Non-pigmented ciliary epithelial cell (primary cell): ENCODE measurements at regions not wholly inside any gene's neighbourhood (a gene's known extent, or its start where the extent isn't known, plus 50 kb on each side); places are given as distances from the start of the nearest gene placed in this dataset.
"Not testable (repeated sequence)": the region's sequence is repeated elsewhere in the genome, so short reads cannot be mapped to it uniquely, and the experiment has no call there.

Experiments
- DNase-seq: peaks from one replicate; pipeline ENCODE4 v3.0.0-alpha.2; 2010; ENCODE audit warnings: low read depth

- DNase-seq: no peak
Observed at GRCh38 chr9:134530724-134531123, 110.9 kb upstream of the COL5A1 start.

GRCh38 chr9:134531220-134531970 lies 110.2 kb upstream of the COL5A1 start:
- no peak for DNase-seq

- DNase-seq: no peak
Observed at GRCh38 chr9:134532084-134532483, 109.5 kb upstream of the COL5A1 start.

DNA sequence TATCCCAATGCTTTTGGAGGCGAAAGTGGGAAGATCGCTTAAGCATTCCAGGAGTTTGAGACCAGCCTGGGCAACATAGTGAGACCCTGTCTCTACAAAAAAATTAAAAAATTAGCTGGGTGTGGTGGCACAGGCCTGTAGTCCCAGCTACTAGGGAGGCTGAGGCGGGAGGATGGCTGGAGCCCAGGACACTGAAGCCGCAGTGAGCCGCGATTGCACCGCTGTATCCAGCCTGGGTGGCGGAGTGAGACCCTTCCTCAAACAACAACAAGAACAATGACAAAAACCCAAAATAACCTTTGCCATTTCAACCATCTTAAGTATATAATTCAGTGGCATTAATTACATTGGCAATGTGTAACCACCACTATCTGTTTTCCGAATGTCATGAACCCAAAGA lies 108.9 kb upstream of the COL5A1 start:
- not testable (repeated sequence) for DNase-seq

DNA sequence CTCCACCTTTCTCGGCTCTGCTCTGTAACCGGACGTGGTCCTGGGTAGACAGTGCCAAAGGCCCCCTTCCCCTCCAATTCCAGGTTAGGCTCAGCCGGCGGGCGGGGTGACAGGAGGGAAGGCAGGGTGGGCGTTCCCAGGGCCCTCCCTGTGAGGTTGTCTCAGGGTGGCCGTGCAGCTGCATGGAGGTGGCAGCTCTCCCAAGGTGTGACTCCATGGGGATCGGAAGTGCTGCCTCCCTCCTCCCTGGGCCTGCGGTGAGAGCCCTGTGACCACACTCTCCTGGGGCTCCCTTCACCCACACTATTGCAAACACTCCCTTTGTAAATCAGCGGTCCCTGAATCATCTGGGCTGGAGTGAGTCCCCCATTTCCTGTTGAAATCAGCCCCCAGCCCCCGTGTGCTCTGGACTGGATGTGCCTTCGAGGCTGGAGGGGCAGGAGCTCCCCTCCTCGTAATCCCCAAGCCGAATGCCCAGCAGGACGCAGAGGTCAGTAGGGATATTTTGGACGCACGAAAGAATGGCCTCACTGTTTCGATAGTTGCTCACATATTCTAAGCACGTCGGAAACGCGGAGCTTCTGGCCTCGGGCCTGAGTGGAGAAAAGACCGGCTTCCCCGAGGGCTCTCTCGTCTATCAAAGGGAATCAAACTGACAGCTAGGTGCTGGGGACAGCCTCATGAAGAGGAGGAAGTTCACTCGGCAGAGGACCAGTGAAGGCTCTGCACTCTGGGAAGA lies 107.6 kb upstream of the COL5A1 start:
- no peak for DNase-seq

DNA sequence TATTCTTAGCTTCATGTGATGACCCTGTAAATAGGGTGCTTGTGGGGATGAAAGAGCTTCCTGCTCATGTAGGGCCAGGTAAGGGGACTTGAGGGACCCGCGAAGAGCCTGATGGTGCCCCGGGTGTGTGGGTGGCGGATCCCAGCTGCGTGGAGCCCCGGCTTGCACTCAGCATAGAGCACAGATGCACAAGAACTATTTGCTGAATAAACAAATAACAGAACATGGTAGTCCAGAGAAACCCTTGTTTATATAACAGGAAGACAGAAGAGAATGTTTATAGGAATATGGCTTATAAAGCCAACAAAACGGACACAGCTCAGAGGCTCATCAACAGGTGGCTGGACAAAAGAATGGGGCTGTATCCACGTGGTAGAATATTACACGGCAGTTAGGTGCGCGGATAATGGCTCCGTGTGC lies 106.9 kb upstream of the COL5A1 start:
- DNase-seq: no peak

GRCh38 chr9:134535171-134535570 lies 106.4 kb upstream of the COL5A1 start:
- no peak for DNase-seq

GRCh38 chr9:134536101-134536900 lies 105.3 kb upstream of the COL5A1 start:
- DNase-seq: no peak

GRCh38 chr9:134536931-134537330 lies 104.7 kb upstream of the COL5A1 start:
- no peak for DNase-seq

DNA sequence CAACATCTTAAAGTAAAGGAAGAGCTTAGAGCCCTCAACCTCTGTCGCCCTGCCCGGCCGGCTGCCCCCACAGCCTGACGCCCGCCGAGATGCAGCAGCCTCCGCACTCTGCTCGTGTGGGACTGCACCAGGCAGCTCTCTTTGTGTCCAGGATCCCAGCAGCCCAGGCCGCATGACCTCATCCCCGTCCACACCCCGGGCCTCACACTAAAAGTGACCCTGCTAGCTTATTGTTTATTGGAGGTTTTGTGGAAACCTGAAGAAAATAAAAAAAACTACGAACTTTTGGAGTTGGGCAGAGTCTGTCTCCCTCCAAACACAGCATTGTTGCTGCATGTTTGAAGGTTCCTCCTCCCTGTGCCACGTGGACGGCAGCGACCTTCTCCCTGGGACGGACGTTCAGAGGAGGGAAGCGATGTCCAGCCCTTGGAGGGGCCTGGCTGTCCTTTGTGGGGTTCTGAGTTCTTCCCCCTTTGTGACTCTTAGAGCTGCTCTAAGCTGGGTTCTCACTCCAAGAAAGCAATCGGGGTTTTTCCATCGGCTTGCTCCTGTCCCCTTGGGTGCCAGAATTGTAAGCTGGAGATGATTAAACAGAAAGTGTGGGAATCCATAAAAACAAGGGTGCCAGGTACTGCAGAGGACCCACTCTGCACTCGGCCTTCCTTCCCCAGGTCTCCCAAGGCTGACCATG lies 103.5 kb upstream of the COL5A1 start:
- DNase-seq: no peak

GRCh38 chr9:134538856-134539566 lies 102.6 kb upstream of the COL5A1 start:
- DNase-seq: no peak

DNA sequence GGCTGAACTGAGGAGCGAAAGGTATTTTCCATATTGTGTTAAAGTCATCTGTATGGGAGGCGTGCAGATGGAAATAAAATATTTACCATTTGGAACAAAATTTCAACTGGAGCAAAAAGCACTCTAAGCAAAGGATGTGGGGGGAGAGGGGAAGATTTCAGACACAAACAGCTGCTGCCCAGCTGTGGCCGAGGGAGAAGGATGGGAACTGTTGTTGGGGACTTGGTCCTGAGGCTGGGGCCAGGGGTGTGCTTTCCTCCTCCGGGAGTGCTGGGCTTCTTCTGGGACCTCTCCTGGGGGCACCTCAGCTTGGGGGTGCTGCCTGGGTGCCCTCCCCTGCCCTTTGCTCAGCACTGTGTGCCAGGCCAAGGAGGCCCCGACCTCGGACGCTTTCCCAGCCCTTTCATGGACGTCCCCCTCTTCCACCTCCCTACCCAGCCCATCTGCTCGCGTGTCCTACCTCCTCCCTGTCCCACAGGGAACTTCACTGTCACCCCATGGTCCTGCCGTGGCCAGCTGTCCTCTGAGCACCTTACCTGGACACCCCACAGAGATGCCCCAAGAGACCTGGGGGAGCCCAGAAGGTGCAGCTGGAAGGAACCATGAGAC lies 101.9 kb upstream of the COL5A1 start:
- no peak for DNase-seq

DNA sequence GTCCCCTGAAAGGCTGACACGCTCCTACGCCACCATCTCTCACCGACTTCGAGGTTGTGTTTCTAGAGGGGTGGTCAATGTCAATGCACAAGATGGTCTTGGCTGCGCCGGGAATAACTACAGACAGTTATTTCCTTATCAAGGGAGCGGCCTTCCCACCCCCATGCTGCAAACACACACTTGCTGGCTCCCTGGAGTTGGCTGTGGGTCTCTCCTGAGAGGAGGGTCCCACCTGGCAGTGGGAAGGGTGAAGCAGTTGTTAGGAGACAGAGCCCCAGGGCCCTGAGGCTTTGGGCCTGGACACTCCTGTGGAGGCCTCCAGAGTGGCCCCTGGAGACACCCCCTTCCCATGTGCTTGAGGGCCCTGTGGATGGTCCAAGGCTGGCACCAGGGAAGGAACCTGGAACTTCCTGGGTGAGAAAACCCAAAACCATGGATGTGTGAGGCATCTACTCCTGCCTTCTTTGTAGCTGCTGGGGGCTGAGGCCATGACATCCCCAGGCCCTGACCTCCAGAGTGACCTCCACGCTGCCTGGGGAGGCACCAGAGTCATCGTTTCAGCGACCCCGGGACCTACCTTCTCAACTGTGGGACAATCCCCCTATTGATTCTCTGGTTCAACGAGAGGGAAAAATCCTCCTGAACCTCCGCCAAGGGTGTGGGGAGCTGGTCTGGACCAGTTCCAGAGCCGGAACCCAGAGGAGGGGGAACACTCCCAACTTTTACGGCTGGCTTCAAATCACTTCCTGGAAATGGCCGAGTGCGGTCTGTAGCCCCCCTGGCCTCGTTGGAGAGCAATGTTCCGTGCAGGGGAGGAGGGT lies 101.1 kb upstream of the COL5A1 start:
- no peak for DNase-seq

DNA sequence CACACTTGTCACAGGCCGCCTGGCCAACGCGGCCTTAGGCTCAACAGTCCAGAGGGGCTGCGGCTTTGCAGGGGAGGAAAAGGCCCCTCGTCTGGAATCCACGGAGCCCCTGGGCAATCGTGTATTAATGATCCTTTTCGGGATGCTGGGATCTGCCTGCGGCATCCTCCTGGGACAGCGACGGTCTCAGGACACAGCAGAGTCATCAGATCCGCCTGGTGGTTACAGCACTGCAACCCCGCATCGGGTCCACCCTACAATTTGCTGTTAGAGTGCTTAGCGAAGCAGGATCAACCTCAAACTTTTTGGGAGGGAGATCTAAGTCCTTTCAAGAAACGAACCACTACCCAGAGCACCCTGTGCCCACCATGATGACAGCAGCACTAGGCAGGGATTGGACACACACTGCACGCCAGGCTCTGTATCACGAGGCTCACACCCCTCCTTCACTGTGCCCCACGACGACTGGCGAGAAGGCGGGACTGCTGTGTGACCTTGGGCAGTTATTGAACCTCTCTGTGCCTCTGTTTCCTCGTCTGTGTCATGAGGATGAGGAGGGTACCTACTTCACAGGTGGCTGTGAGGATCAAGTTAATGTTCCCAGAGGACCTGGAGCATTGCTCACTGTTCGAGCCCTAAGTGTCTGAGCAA lies 100.4 kb upstream of the COL5A1 start:
- no peak for DNase-seq

DNA sequence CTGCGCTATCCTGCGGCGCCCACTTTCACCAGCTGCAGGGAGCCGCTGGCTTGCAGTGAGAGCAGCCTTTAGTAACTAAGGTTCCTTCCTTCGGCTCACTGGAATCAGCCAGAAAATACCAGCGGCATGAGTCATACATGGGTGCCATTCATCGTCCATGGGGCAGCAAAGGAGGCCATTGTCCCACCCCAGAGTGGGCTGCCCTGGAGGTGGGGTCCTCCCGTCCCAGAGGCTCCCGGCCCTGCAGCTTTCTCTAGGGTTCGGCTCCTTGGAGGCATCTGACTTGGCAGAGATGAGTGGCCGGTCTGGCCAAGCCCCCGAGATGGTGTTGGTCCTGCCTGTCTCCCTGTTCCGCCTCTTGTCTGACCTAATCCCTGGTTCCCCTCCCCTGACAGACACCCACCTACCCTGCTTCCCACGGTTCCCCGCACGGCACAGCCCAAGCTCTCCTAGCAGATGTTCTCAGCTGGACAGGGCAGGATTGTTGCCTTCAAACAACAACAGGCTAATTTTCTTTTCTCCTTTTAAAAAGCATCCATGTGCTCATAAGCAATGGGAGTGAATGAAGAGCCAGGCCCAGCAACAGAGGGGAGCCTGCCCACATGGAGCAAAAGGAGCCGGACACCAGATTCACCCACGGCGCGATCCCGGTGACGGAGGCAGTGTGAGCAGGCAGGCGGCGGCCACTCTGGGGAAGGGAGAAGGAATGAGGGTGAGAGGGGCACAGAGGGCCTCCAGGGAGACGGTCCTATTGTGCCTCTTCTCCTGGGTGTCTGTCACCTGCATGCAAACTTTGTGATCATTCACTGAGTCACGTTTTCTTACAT lies 97.0 kb upstream of the COL5A1 start:
- no peak for DNase-seq

DNA sequence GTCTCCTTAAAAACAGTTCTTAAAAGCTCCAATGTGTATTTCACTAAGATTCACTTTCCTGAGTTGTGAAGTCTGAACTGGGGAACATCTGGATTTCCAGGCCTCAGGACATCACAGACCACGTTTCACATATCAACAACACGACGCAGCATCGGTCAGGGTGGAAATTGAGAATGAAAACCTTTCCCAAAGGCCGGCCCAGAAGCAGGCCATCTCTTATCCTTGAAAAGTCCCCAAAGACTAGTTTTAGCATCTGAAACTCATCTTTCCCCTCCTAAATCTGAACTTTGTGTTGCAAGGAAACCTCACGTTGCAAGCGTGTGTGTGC lies 96.4 kb upstream of the COL5A1 start:
- DNase-seq: no peak

DNA sequence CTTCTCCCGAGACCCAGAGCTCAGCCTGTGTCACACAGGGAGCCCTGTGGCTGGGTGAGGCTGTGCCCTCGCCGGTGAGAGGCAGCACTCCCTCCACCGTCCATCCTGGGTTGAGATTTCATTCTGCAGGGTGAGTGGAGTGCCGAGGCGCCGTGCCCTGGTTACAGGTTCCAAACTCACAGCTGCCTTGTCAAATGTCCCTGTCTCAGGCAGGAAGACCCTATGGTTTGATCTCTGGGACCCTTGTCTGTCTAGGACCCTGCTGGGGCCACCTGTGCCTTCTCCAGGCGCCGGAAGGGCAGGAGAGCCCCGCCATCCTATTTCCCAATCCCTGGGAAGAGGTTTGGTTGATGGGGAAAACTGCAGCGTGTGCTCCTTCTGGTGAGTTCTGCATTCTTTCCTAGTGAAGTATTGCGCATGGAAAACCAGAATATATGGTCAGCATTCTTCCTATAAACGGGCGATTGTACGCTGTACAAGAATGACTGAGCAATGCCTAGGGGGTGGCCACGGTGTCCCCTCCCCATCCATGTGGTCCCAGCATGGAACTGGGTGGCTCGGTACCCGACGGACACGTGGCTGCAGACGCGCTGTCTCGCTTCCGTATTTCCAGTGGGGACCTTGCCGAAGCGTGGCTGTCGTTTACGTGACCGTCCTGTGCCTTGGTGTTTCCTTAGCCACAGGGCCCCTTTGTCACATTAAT lies 95.9 kb upstream of the COL5A1 start:
- DNase-seq: no peak

DNA sequence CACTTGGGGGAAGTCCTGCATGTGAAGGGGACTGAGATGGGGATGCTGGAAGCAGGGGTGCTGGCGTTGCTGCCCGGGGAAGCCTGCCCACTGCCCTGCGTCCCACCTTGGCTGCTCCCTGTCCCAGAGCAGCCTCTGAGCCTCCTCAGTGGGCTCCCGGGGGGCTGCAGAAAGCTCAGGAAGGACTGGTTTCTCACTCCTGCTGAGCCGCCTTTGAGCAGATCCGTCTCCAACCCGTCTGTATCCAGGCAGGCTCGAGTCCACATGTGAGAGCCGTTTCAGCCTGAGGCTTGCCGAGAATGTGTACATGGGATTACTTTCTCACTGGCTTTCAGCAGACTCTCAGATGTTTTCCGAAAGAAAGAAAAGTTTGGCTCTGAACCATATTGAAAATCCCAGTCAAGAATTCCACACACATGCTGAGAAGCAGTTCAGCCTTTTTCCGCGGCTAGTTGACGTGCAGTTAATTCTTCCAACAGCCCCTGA lies 95.3 kb upstream of the COL5A1 start:
- no peak for DNase-seq
